NCI-H1092 (cell line): ENCODE measurements at regions not wholly inside any gene's neighbourhood (a gene's known extent, or its start where the extent isn't known, plus 50 kb on each side); places are given as distances from the start of the nearest gene placed in this dataset.

ENCODE experiments used
- DNase-seq: peaks from one replicate; lab custom pipeline; 2025; lab: John Stamatoyannopoulos, UW

GRCh38 chr18:59057969-59058368, 81.7 kb upstream of the SEC11C start:
- no peak for DNase-seq

DNA sequence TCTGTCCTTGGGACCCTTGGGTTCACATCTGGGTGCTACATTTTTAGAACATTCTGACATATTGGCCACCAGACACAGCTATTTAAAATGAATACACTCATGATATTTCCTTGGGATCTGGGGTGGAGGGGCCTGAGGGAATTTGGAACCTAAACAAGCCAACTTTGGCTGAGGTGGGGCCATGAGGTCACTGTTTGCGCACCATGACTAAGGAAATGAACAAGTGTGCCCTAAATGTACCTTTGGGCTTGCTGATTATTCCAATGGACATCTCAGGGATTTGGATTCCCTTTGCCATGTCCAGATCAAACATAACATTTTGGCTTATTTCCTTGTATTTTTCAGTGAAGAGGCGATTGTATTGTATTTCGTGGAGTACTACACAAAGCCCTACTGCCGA, 80.5 kb upstream of the SEC11C start:
- DNase-seq: no peak

- DNase-seq: no peak
Observed at GRCh38 chr18:59060551-59060950, 79.1 kb upstream of the SEC11C start.

GRCh38 chr18:59061914-59062642, 77.6 kb upstream of the SEC11C start:
- DNase-seq: no peak

DNA sequence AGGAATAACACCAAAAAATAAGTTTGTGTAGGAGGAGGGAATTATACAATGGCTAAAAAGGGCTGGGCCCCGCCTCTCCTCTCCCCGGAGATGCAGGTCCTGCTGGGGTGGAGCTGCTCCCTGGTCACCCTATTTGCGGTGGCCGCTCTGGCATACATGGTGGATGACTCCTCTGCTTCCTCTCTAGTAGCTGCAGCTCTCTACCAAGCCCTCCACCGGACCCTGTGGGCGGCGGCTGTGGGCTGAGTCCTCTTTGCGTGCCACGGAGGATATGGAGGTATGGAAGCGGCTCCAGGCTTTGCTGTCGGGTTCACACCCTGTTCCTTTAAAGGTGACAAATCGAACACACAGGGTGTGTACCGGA, 77.1 kb upstream of the SEC11C start:
- no peak for DNase-seq

DNA sequence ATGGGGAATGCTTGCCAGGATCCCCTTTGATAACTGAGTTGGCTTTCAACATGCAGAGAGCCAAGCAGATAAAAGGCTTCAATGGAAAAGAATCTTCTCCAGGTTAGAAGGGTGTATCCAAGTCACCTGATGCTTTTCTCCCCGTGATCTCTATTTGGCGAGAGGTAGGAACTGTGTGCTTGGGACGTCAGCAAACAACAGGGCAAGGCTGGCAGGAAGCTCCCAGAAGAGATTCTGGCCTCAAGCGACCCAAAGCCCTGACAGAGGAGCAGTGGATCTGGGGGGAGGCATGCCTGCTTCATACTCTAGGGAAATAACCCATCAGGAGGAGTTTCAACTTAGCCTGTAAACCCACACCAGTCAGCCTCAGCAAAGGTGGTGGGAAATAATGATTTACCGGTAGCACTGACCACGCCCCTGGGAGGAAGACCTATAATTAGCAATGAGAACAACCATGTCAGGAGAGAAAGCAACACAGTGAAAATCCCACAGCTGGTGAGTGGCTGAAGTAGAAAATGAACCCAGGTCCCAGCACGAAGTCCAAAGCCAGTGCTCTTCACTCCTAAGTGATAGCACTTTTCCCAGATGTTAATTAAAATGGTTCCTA, 76.3 kb upstream of the SEC11C start:
- no peak for DNase-seq

GRCh38 chr18:59063912-59064311, 75.8 kb upstream of the SEC11C start:
- no peak for DNase-seq

DNA sequence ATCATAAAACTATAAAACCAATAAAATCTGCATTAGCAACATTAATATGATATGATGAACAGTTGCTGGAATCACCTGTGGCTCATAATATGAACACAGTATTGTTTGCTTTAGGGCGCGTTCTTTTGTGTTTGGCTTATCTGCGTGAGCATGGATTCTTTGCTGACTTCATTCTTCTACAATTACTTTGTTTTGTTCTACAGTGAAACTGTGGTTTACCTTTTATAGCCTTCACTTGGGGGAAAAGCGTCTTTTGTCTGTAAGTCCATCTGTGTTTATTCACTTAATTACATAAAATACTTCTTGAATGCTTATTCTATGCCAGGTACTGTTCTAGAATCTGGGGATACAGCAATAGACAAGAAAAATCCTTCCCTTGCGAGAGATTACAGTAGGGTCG, 74.0 kb upstream of the SEC11C start:
- no peak for DNase-seq

GRCh38 chr18:59067873-59068272, 71.8 kb upstream of the SEC11C start:
- DNase-seq: no peak

- DNase-seq: no peak
Observed at GRCh38 chr18:59068276-59069071, 71.2 kb upstream of the SEC11C start.

GRCh38 chr18:59070181-59070912, 69.3 kb upstream of the SEC11C start:
- DNase-seq: peak; percentile 67

DNA sequence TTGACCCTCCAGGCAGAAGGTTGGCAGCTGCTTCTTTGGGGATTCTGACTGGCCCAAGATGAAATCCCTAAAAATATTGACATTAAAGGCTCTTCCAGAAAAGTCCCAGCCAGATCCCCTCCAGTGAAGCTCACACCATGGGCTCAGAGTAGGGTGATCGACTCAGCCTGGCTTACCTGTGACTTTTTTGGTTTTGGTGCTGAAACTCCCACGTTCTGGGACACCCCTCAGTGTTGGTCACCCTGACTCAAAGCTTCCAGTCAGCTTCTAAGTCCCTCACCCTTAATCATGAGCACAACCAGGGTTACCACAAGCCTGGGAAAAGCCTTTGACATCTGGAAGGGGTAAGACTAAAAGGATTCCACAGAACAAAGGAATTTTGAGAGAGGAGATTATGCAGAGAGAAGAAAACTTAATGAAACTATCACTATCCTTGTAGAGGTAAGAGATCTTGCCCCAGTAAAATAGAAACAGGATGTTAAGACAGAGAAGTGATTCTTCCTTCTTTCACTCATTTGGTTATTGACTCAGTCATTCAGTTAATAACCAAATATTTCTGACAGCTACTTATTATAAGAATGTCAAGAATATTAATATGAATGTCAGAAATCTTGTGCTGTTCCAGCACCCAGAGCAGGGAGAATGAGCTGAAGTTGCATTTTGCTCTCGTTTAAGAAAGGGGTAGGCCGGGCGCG, 66.8 kb upstream of the SEC11C start:
- no peak for DNase-seq

DNA sequence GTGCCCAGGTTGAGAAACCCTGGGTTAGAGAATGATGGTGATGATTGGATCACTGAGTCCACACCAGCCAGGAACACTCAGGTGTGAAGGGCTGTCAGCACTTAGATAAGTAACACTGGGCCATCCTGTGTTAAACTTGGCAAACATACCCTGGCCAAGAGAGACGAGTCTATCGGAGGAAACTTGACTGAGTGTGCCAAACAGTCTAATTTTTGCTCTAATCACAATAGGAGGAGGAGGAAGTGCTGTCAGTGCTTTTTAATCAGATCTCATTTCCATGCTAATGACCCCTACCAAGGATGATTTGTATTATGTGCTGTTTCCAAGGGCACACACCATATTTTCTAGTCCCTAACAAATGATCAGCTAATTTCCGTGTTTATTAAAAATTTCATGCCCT, 63.8 kb upstream of the SEC11C start:
- no peak for DNase-seq

DNA sequence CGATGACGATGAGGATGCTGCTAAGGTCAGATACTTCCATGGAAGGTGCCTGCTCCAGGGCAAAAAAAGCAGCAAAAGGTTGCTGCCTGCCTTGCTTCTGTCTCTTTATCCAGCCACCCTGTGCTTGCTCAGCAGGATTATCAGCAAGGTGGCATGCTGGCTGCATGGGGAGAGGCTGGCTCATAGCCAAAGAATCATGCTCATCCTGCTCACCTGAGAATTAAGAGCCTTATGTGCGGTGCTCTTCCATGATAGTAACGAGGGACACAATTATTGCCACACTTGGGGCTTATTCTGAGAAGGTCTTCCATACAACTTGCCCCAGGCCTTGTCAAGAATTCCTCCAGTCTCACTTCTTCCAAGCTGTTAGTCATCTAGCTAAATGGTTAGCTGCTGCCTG, 60.4 kb upstream of the SEC11C start:
- DNase-seq: no peak

DNA sequence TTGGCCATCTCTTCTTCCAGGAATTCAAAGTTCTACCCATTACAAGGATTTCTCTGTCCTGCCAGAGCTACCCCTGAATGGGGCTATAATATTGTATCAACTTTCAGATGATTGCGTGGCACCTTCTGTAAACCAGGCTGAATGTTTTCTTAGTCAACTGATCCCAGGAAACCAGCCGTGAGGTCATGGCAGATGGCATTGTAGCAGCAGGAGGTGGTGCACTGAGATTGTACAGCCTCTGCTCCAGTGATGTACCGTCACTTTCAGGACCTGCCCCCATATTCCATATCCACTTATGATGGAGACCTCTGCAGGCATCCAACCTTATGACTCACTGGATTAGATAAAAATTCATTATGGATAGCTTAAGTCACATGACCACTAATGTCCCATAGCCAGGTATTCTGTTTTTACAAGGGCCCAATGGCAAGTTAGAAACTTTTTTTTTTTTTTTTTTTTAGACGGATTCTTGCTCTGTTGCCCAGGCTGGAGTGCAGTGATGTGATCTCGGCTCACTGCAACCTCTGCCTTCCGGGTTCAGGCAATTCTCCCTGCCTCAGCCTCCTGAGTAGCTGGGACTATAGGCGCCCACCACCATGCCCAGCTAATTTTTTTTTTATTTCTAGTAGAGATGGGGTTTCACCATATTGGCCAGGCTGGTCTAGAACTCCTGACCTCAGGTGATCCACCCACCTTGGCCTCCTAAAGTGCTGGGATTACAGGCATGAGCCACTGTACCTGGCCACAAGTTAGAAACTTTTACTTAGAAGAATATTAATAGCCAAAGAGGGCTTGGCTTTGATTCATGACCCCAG, 59.8 kb upstream of the SEC11C start:
- DNase-seq: peak; percentile 60

- no peak for DNase-seq
Observed at GRCh38 chr18:59083136-59083818, 56.4 kb upstream of the SEC11C start.

DNA sequence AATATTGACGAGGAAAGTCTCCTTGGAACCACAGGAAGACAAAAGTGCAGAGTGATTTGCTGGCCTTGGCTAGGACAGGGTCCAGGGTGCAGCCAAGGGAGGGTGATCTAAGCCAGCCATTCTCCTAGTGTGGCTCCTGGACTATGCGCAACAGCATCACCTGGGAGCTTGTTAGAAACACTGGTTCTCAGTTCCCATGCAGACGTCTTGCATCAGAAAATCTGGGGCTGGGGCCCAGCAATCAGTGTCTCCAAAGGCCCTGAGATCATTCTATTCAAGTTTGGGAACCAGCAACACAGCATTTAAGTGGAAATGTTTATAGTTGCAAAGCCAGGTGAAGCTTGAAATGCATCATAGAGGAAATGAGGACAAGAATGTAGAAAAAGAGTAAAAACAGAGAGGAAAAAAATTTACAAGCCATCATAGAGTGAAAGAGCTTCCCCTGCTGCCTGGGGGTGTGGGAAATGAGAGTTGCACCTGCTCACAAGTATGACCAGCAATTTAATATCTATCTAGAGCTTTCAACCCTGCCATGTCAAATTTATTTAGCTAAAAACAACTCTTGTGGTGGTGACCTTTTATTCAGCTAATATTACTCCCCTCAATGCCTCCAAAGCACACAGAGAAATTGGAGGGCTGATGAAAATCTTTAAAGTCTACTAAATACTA, 54.4 kb upstream of the SEC11C start:
- peak; percentile 30 for DNase-seq

DNA sequence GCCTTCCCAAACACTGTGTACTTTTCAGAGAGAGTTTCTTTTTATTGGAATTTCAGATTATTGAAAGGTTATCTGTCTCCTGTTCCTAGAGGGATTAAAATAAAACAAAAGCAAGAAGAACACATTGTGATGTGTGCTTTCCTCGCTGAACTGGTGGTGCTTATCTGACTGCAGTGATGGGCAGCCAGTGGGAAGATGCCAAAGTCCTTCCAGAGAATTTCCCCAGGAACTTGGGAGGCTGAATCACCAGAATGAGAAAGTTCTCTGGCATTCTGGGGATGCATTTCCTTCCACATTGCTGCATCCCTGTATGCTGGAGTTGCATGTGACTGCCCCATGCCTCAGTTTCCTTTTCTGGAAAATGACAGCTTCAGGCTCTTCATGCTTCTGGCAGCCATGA, 53.9 kb upstream of the SEC11C start:
- DNase-seq: no peak

- no peak for DNase-seq
Observed at GRCh38 chr18:59086522-59086921, 53.2 kb upstream of the SEC11C start.

DNA sequence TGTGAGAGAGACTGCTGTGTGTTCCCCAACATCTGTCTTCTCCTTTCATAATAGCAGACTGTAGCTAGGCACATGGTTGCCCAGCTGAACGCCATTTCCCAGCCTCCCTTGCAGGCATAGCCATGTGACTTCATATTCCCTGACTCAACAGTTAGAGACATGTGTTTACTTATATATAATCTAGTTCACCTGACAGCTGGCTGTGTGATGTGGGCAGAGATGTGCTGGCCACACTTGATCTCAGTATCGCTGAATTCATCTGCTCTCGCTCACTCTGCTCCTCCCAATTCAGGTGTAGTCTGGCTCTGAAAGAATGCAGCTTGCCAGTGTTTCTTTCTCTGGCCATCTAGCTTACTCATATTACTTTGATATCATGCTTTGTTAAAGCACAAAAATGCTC, 52.3 kb upstream of the SEC11C start:
- no peak for DNase-seq
